OCI-LY7 (cell line): ENCODE measurements at regions not wholly inside any gene's neighbourhood (a gene's known extent, or its start where the extent isn't known, plus 50 kb on each side); places are given as distances from the start of the nearest gene placed in this dataset.

Experiments
- EZH2phosphoT487 ChIP-seq: fragments of 200-600 bp; sonication (generic); IDR thresholded peaks from 2 replicates; pipeline ENCODE4 v1.6.1; 2018; ENCODE audit warnings: low read depth, borderline replicate concordance, mild to moderate bottlenecking, mixed run types, antibody characterized with exemption, low read length, moderate library complexity, mixed read lengths
- TF ChIP-seq, protein P1 (sequence below): fragments of 200-600 bp; sonication (generic); conservative IDR thresholded peaks from 2 replicates; pipeline ENCODE4 v1.5.1; 2014; ENCODE audit warnings: mild to moderate bottlenecking, antibody characterized with exemption, low read length, moderate library complexity, mixed read lengths

DNA sequence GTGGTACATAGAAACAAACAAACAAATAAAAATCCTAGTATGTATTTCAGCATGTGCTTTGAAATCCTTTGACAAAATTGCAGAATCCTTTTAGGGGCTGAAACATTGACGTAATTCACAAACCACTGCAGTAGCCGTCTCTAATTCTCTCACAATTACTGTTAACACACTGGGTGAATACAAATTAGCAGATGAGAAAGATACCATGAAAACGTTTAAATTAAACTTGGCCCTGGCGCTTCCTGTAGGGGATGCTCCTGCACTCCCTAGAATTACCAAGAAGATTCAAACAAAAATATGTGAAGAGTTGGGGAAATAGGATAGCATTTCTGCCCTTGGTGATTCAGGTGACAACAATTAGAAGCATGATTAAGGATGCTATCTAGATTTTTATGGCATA is 772.5 kb upstream of the PRKX start:
- TF ChIP-seq, protein P1, sequence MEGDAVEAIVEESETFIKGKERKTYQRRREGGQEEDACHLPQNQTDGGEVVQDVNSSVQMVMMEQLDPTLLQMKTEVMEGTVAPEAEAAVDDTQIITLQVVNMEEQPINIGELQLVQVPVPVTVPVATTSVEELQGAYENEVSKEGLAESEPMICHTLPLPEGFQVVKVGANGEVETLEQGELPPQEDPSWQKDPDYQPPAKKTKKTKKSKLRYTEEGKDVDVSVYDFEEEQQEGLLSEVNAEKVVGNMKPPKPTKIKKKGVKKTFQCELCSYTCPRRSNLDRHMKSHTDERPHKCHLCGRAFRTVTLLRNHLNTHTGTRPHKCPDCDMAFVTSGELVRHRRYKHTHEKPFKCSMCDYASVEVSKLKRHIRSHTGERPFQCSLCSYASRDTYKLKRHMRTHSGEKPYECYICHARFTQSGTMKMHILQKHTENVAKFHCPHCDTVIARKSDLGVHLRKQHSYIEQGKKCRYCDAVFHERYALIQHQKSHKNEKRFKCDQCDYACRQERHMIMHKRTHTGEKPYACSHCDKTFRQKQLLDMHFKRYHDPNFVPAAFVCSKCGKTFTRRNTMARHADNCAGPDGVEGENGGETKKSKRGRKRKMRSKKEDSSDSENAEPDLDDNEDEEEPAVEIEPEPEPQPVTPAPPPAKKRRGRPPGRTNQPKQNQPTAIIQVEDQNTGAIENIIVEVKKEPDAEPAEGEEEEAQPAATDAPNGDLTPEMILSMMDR, result no peak
- no peak for TF ChIP-seq EZH2phosphoT487
